WERI-Rb-1 (cell line): ENCODE measurements at regions not wholly inside any gene's neighbourhood (a gene's known extent, or its start where the extent isn't known, plus 50 kb on each side); places are given as distances from the start of the nearest gene placed in this dataset.

ENCODE experiments used
- DNase-seq: peaks from one replicate; pipeline ENCODE4 v3.0.0-alpha.2; 2020
- H3K27ac ChIP-seq: fragments of 250-450 bp; sonication (Bioruptor Pico); 2 replicates; pipeline ENCODE4 v1.5.1; 2020; ENCODE audit warnings: mild to moderate bottlenecking, moderate library complexity
- H3K27me3 ChIP-seq: fragments of 250-450 bp; sonication (Bioruptor Pico); 2 replicates; pipeline ENCODE4 v1.5.1; 2021; ENCODE audit warnings: mild to moderate bottlenecking, low read depth, moderate library complexity; ENCODE audit not compliant: insufficient read depth, severe bottlenecking
- H3K36me3 ChIP-seq: fragments of 250-450 bp; sonication (Bioruptor Pico); 2 replicates; pipeline ENCODE4 v1.5.1; 2020; ENCODE audit warnings: mild to moderate bottlenecking, moderate library complexity
- H3K4me3 ChIP-seq: 2 replicates; pipeline ENCODE4 v1.5.1; 2011; ENCODE audit warnings: low read depth, mild to moderate bottlenecking, control low read depth, low read length
- H3K9me3 ChIP-seq: fragments of 250-450 bp; sonication (Bioruptor Pico); 2 replicates; pipeline ENCODE4 v1.5.1; 2021; ENCODE audit warnings: mild to moderate bottlenecking, moderate library complexity; ENCODE audit not compliant: severe bottlenecking
- TF ChIP-seq, protein P1 (sequence below): IDR thresholded peaks from 2 replicates; pipeline ENCODE4 v1.5.1; 2011; ENCODE audit warnings: low read depth, mild to moderate bottlenecking, control low read depth, inconsistent platforms, low read length

DNA sequence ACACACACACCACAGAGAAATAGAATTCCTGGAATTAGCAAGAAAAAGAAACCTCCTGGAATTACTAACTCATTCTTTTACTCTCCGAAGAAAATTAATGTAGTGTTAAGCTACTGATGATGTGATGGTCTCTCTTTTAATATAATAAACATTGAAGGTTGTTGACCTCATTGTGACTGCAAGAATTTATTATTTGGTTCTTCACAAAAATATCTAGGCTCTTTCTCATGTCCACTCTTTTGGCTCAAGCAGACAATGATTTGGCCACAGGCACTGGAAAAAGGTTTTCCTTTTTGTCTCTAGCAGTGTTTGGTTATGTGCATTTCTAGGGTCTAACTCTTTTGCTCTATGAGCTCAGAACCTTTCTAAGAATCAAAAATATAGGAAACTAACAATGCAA is 811.9 kb downstream of the TENT5A start:
- TF ChIP-seq, protein P1, sequence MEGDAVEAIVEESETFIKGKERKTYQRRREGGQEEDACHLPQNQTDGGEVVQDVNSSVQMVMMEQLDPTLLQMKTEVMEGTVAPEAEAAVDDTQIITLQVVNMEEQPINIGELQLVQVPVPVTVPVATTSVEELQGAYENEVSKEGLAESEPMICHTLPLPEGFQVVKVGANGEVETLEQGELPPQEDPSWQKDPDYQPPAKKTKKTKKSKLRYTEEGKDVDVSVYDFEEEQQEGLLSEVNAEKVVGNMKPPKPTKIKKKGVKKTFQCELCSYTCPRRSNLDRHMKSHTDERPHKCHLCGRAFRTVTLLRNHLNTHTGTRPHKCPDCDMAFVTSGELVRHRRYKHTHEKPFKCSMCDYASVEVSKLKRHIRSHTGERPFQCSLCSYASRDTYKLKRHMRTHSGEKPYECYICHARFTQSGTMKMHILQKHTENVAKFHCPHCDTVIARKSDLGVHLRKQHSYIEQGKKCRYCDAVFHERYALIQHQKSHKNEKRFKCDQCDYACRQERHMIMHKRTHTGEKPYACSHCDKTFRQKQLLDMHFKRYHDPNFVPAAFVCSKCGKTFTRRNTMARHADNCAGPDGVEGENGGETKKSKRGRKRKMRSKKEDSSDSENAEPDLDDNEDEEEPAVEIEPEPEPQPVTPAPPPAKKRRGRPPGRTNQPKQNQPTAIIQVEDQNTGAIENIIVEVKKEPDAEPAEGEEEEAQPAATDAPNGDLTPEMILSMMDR, result no peak
- no peak for DNase-seq

DNA sequence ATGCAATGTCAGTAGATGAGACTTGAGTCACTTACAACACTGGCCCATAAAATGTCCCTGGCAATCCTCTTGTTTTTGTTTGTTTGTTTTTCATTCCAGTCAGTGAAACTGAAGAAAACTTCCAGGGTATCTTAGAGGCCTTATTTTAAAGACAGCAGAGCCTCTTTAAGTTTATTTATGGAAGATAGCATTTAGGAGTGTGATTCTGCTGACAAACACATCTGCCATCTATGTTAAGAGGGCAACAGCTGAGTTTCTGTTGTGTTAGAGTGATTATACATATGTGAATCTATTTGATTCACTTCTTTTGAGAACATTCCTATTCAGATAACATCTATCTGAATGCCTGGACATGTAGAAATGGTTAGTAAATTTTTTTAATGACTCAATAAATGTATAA is 812.6 kb downstream of the TENT5A start:
- H3K27ac ChIP-seq, result no peak overlapping the region
- no peak for DNase-seq
- H3K4me3 ChIP-seq, result no peak overlapping the region
- TF ChIP-seq, protein P1, result no peak
- H3K9me3 ChIP-seq, result no peaks in the 10 kb centered on the region
- no peaks in the 10 kb centered on the region for H3K27me3 ChIP-seq
- H3K36me3 ChIP-seq, result no peaks in the 10 kb centered on the region

More for the DNA sequence above, 811.9 kb downstream of the TENT5A start:
- Histone ChIP-seq H3K27me3 (no peaks in the 10 kb centered on the region), H3K36me3 (no peaks in the 10 kb centered on the region), H3K27ac (no peak overlapping the region), H3K9me3 (no peaks in the 10 kb centered on the region), H3K4me3 (no peak overlapping the region)

DNA sequence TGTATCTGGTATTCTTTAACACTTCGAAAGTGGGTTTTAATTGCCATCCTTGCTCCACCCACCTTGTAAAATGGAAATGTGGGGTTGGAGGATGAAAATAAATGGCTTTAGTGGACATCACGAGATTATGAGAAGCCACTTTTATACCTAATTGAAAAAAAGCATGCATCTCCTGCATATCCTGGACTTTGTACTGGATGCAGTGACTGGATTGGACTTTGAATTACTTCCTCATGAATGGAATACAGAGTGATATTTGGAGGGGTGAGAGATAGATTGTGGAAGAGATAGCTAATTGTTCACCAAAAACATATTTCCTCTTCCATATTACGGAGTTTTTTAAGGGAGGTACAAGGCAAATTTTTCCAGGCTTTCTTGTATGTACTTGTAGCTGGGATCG is 813.0 kb downstream of the TENT5A start:
- Histone ChIP-seq H3K4me3 (no peak overlapping the region), H3K27me3 (no peaks in the 10 kb centered on the region), H3K27ac (no peak overlapping the region), H3K36me3 (no peaks in the 10 kb centered on the region), H3K9me3 (no peaks in the 10 kb centered on the region)
- no peak for DNase-seq
- TF ChIP-seq, protein P1, result no peak

DNA sequence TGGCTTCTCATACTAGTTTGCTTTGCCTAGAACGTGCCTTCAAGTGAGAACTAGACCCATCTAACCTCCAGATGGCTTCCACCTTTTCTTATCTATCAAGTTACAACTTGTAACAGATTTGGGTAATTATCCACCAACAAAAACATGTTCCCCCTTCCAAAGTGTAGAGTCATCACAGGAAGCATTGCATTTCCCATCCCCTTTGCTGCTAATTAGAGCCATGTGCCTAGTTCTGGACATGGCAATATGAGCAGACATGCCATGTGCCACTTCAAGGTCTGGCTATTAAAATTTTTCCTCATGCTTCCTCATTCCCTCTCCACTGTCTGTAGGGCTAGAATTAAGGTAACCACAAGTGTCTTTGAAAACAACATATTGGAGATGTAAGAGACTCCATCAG is 814.4 kb downstream of the TENT5A start:
- TF ChIP-seq, protein P1, result no peak
- Histone ChIP-seq H3K36me3 (no peaks in the 10 kb centered on the region), H3K9me3 (no peaks in the 10 kb centered on the region), H3K27ac (no peak overlapping the region), H3K4me3 (no peak overlapping the region), H3K27me3 (no peaks in the 10 kb centered on the region)
- DNase-seq, result no peak

DNA sequence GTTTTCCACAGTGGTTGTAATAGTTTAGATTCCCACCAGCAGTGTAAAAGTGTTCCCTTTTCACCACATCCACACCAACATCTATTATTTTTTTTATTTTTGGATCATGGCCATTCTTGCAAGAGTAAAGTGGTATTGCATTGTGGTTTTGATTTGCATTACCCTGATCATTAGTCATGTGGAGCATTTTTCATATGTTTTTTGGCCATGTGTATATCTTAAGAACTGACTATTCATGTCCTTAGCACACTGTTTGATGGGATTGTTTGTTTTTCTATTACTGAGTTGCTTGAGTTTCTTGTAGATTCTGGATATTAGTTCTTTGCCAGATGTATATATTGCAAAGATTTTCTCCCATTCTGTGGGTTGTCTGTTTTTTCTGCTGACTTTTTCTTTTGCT is 820.1 kb downstream of the TENT5A start:
- no peaks in the 10 kb centered on the region for H3K36me3 ChIP-seq
- no peaks in the 10 kb centered on the region for H3K27me3 ChIP-seq
- H3K4me3 ChIP-seq, result no peak overlapping the region
- H3K9me3 ChIP-seq, result no peaks in the 10 kb centered on the region
- DNase-seq, result no peak
- TF ChIP-seq, protein P1, result no peak
- no peak overlapping the region for H3K27ac ChIP-seq

DNA sequence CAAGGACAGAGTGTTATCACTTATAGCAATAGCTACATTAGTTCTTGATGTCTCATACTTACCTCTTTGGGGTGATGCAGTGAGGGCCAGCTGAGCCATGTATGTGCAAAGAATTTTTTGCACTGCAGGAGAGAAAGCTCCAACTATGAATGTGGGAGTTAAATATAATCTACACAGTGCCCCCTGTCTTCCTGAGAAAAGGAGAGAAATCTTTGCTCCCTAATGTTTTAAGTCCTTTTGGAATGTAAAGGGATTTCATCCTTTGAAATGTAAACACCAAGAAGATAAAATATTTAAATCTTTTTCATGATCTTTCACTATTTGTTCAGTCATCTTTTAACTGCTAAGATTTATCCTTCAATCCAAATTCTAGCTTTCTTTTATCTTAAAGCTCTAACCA is 822.1 kb downstream of the TENT5A start:
- H3K4me3 ChIP-seq, result no peak overlapping the region
- H3K27ac ChIP-seq, result no peak overlapping the region
- H3K9me3 ChIP-seq, result no peaks in the 10 kb centered on the region
- H3K36me3 ChIP-seq, result no peaks in the 10 kb centered on the region
- H3K27me3 ChIP-seq, result no peaks in the 10 kb centered on the region
- TF ChIP-seq, protein P1, result no peak
- DNase-seq, result no peak
